ENCODE measurements at regions not wholly inside any gene's neighbourhood (a gene's known extent, or its start where the extent isn't known, plus 50 kb on each side); places are given as distances from the start of the nearest gene placed in this dataset.
"Not testable (repeated sequence)": the region's sequence is repeated elsewhere in the genome, so short reads cannot be mapped to it uniquely, and the experiment has no call there.

GRCh38 chr9:102185371-102185770, 446.9 kb upstream of the GRIN3A start:
- no peak overlapping the region for H3K4me3 ChIP-seq (replicated peaks in 1 of 3)
- TF ChIP-seq POLR2A (IDR thresholded peaks at IDR 0.05), result no peak
- TF ChIP-seq CTCF (IDR thresholded peaks at IDR 0.05), result no peak
- no peak overlapping the region for H3K27ac ChIP-seq
- intact Hi-C loops (cut with DNase I), result no loop called here
- no peaks in the 10 kb centered on the region for H3K27me3 ChIP-seq
- no peaks in the 10 kb centered on the region for H3K4me1 ChIP-seq
- 63 to 70% methylated on average over 2 of the region's 2 CpGs for WGBS, 2 donors
- DNase-seq, result peak in 1 of 2 donors; percentile 36
- no peaks in the 10 kb centered on the region for H3K36me3 ChIP-seq
- H3K9me3 ChIP-seq, result no peaks in the 10 kb centered on the region

GRCh38 chr9:102178811-102179210, 440.4 kb upstream of the GRIN3A start:
- H3K27me3 ChIP-seq, result no peaks in the 10 kb centered on the region
- intact Hi-C loops (cut with DNase I), result no loop called here
- no peaks in the 10 kb centered on the region for H3K9me3 ChIP-seq
- H3K27ac ChIP-seq, result no peak overlapping the region
- WGBS, 2 donors, result 80 to 81% methylated on average over 3 of the region's 3 CpGs
- no peaks in the 10 kb centered on the region for H3K4me1 ChIP-seq
- H3K36me3 ChIP-seq, result no peaks in the 10 kb centered on the region
- H3K4me3 ChIP-seq (replicated peaks in 1 of 3), result no peak overlapping the region
- TF ChIP-seq POLR2A (IDR thresholded peaks at IDR 0.05) (no peak), CTCF (IDR thresholded peaks at IDR 0.05) (no peak)
- DNase-seq, result no peak

- WGBS, 2 donors, result 96 to 97% methylated on average over 8 of the region's 8 CpGs
- intact Hi-C loops (cut with DNase I); DNase-seq: not testable (repeated sequence)
These were observed 435.8 kb upstream of the GRIN3A start for GRCh38 chr9:102174202-102174601.

GRCh38 chr9:102164247-102164646, 425.8 kb upstream of the GRIN3A start:
- intact Hi-C loops (cut with DNase I), result no loop called here
- Histone ChIP-seq H3K4me1 (no peaks in the 10 kb centered on the region), H3K27me3 (no peaks in the 10 kb centered on the region), H3K9me3 (no peaks in the 10 kb centered on the region), H3K36me3 (no peaks in the 10 kb centered on the region), H3K4me3 (replicated peaks in 1 of 3) (no peak overlapping the region), H3K27ac (no peak overlapping the region)
- no peak for DNase-seq
- TF ChIP-seq CTCF (IDR thresholded peaks at IDR 0.05), result no peak

More at GRCh38 chr9:102174202-102174601, 435.8 kb upstream of the GRIN3A start:
- H3K4me1 ChIP-seq; H3K36me3 ChIP-seq; H3K27ac ChIP-seq; H3K9me3 ChIP-seq; H3K27me3 ChIP-seq; H3K4me3 ChIP-seq (replicated peaks in 1 of 3): not testable (repeated sequence)

GRCh38 chr9:102153081-102153480, 414.6 kb upstream of the GRIN3A start:
- H3K9me3 ChIP-seq; DNase-seq; H3K36me3 ChIP-seq; H3K27me3 ChIP-seq; intact Hi-C loops (cut with DNase I); H3K4me3 ChIP-seq (replicated peaks in 1 of 3); H3K27ac ChIP-seq; H3K4me1 ChIP-seq: not testable (repeated sequence)
- WGBS, 2 donors, result 86 to 89% methylated on average over 11 of the region's 12 CpGs

- DNase-seq, result no peak
- intact Hi-C loops (cut with DNase I), result no loop called here
- TF ChIP-seq CTCF (IDR thresholded peaks at IDR 0.05) (no peak), POLR2A (IDR thresholded peaks at IDR 0.05) (no peak)
- no peak overlapping the region for H3K4me3 ChIP-seq (replicated peaks in 1 of 3)
- H3K9me3 ChIP-seq, result no peaks in the 10 kb centered on the region
- H3K27me3 ChIP-seq, result no peaks in the 10 kb centered on the region
- H3K36me3 ChIP-seq, result no peaks in the 10 kb centered on the region
- WGBS, 2 donors, result 50 to 88% methylated on average over 1 of the region's 1 CpG
- H3K4me1 ChIP-seq, result no peaks in the 10 kb centered on the region
- no peak overlapping the region for H3K27ac ChIP-seq
These were observed 397.3 kb upstream of the GRIN3A start for GRCh38 chr9:102135768-102136167.

Measured in thyroid gland (tissue), 4 donors.